ENCODE measurements at regions not wholly inside any gene's neighbourhood (a gene's known extent, or its start where the extent isn't known, plus 50 kb on each side); places are given as distances from the start of the nearest gene placed in this dataset.

GRCh38 chr2:185316383-185316782 lies 422.2 kb upstream of the FSIP2 start:
- TF ChIP-seq EZH2 (IDR thresholded peaks at IDR 0.05) (no peak), POLR2AphosphoS5 (IDR thresholded peaks at IDR 0.05; ENCODE audit: borderline replicate concordance, low read depth, low read length) (no peak), FOXP2 (optimal IDR thresholded peaks at IDR 0.05; ENCODE audit: control extremely low read depth, extremely low read length, insufficient read depth) (no peak)

All from SK-N-MC (cell line).